ENCODE measurements at regions not wholly inside any gene's neighbourhood (a gene's known extent, or its start where the extent isn't known, plus 50 kb on each side); places are given as distances from the start of the nearest gene placed in this dataset.

DNA sequence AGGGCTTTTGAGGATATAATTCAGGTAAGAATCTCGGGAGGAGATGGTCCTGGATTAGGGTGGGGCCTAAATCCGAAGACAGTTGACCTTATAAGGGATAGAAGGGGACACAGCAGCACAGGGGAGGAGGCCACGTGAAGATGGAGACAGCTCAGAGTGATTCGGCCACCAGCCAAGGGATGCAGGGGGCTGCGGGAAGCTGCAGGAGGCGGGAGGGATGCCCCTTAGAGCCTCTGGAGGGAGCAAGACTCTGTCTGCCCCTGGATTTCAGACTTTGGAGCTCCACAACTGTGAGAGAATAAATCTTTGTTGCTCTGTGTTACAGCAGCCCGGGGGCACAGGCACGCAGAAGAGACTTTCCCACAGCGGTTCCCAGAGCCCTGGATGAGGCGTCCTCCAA, 143.7 kb downstream of the ASB1 start:
- no peak overlapping the region for H2AFZ ChIP-seq (ENCODE audit: low read depth, low read length, severe bottlenecking)
- no peaks in the 10 kb centered on the region for H3K36me3 ChIP-seq (ENCODE audit: low read length)
- TF ChIP-seq, protein P1, sequence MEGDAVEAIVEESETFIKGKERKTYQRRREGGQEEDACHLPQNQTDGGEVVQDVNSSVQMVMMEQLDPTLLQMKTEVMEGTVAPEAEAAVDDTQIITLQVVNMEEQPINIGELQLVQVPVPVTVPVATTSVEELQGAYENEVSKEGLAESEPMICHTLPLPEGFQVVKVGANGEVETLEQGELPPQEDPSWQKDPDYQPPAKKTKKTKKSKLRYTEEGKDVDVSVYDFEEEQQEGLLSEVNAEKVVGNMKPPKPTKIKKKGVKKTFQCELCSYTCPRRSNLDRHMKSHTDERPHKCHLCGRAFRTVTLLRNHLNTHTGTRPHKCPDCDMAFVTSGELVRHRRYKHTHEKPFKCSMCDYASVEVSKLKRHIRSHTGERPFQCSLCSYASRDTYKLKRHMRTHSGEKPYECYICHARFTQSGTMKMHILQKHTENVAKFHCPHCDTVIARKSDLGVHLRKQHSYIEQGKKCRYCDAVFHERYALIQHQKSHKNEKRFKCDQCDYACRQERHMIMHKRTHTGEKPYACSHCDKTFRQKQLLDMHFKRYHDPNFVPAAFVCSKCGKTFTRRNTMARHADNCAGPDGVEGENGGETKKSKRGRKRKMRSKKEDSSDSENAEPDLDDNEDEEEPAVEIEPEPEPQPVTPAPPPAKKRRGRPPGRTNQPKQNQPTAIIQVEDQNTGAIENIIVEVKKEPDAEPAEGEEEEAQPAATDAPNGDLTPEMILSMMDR (IDR thresholded peaks at IDR 0.05; ENCODE audit: insufficient read depth, low read length, poor library complexity, severe bottlenecking), result no peak
- no peak for TF ChIP-seq EZH2phosphoT487 (conservative IDR thresholded peaks at IDR 0.05; ENCODE audit: low read length)
- no peak overlapping the region for H3K4me2 ChIP-seq (ENCODE audit: low read depth, low read length, poor library complexity, severe bottlenecking)
- H3K9me3 ChIP-seq (ENCODE audit: insufficient read depth, low read length), result no peaks in the 10 kb centered on the region
- no peaks in the 10 kb centered on the region for H3F3A ChIP-seq (ENCODE audit: insufficient read depth)
- H3K4me3 ChIP-seq (ENCODE audit: insufficient read depth, low read length, poor library complexity, severe bottlenecking), result no peak overlapping the region
- no peaks in the 10 kb centered on the region for H3K79me2 ChIP-seq (ENCODE audit: insufficient read depth, low read length)
- H3K27me3 ChIP-seq (ENCODE audit: low read length), result no peaks in the 10 kb centered on the region
- no peaks in the 10 kb centered on the region for H3K9me2 ChIP-seq (replicated peaks; ENCODE audit: insufficient read depth, low read length)
- H3K9ac ChIP-seq (ENCODE audit: low read length), result no peak overlapping the region
- no peaks in the 10 kb centered on the region for H4K20me1 ChIP-seq (ENCODE audit: low read depth, low read length)
- H3K27ac ChIP-seq (ENCODE audit: low read depth, low read length), result no peak overlapping the region

DNA sequence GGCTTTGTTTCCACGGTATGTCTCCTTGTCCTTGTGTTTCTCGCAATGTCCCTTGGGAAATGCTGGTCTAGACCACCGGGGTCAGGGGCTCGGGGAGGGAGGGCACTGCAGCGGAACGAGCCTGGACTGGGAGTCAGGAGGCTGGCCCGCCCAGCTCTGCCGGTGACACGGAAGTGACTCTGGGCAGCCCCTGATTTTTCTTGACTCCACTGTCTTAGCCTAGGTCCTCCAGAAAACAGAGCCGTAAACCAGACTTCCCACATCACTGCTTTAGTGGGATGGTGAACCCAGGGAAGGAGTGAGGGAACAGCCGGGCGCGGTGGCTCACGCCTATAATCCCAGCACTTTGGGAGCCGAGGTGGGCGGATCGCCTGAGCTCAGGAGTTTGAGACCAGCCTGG, 144.2 kb downstream of the ASB1 start:
- H3K4me2 ChIP-seq (ENCODE audit: low read depth, low read length, poor library complexity, severe bottlenecking), result no peak overlapping the region

DNA sequence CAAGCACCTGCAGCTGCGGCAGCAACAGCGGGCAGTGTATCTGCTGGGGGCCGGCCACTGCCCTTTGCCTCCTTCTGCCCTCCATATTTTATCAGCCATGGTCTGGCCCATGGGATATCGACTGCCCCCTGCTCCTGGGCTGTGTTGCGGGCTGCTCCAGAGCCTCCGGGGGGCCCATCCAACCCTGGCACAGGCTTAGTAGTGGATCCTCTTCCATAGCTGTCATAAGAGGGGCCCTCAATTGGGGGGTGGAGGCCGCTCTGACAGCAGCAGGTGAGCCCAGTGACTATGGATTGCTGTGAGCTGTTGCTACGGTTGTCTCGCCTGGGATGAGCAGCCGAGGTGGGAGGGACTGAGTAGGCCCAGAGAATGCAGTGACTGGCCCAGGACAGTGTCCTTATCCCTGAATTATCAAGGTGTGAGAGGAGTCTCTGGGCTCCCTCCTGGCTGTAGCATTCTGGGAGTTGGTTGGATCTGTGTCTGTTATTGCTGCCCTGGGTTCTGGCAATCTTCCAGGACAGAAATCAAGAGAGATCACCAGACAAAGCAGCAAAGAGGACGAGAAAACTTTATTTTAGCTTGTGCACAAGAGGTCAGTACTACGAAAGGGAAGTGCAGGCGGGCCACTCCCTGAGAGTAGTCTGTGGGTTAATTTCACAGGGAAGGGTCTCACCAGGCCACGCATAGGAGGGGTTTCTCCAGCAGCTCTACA, 145.1 kb downstream of the ASB1 start:
- Histone ChIP-seq H4K20me1 (ENCODE audit: low read depth, low read length) (no peaks in the 10 kb centered on the region), H3K9ac (ENCODE audit: low read length) (no peak overlapping the region), H3K4me3 (ENCODE audit: insufficient read depth, low read length, poor library complexity, severe bottlenecking) (no peak overlapping the region), H3K9me3 (ENCODE audit: insufficient read depth, low read length) (no peaks in the 10 kb centered on the region), H3F3A (ENCODE audit: insufficient read depth) (no peaks in the 10 kb centered on the region), H3K79me2 (ENCODE audit: insufficient read depth, low read length) (no peaks in the 10 kb centered on the region), H3K9me2 (replicated peaks; ENCODE audit: insufficient read depth, low read length) (no peaks in the 10 kb centered on the region), H3K27me3 (ENCODE audit: low read length) (no peaks in the 10 kb centered on the region), H3K27ac (ENCODE audit: low read depth, low read length) (no peak overlapping the region), H2AFZ (ENCODE audit: low read depth, low read length, severe bottlenecking) (no peak overlapping the region), H3K4me2 (ENCODE audit: low read depth, low read length, poor library complexity, severe bottlenecking) (no peak overlapping the region), H3K36me3 (ENCODE audit: low read length) (no peaks in the 10 kb centered on the region)
- TF ChIP-seq, protein P1 (IDR thresholded peaks at IDR 0.05; ENCODE audit: insufficient read depth, low read length, poor library complexity, severe bottlenecking), result no peak
- no peak for TF ChIP-seq EZH2phosphoT487 (conservative IDR thresholded peaks at IDR 0.05; ENCODE audit: low read length)

More for the DNA sequence above, 144.2 kb downstream of the ASB1 start:
- Histone ChIP-seq H3K9me3 (ENCODE audit: insufficient read depth, low read length) (no peaks in the 10 kb centered on the region), H3K9ac (ENCODE audit: low read length) (no peak overlapping the region), H3K36me3 (ENCODE audit: low read length) (no peaks in the 10 kb centered on the region), H3K9me2 (replicated peaks; ENCODE audit: insufficient read depth, low read length) (no peaks in the 10 kb centered on the region), H4K20me1 (ENCODE audit: low read depth, low read length) (no peaks in the 10 kb centered on the region), H2AFZ (ENCODE audit: low read depth, low read length, severe bottlenecking) (no peak overlapping the region), H3K79me2 (ENCODE audit: insufficient read depth, low read length) (no peaks in the 10 kb centered on the region), H3K27me3 (ENCODE audit: low read length) (no peaks in the 10 kb centered on the region), H3F3A (ENCODE audit: insufficient read depth) (no peaks in the 10 kb centered on the region), H3K4me3 (ENCODE audit: insufficient read depth, low read length, poor library complexity, severe bottlenecking) (no peak overlapping the region), H3K27ac (ENCODE audit: low read depth, low read length) (no peak overlapping the region)
- TF ChIP-seq, protein P1 (IDR thresholded peaks at IDR 0.05; ENCODE audit: insufficient read depth, low read length, poor library complexity, severe bottlenecking), result no peak
- no peak for TF ChIP-seq EZH2phosphoT487 (conservative IDR thresholded peaks at IDR 0.05; ENCODE audit: low read length)
